CD4-positive, alpha-beta T cell (primary cell): ENCODE measurements at regions not wholly inside any gene's neighbourhood (a gene's known extent, or its start where the extent isn't known, plus 50 kb on each side); places are given as distances from the start of the nearest gene placed in this dataset.

Experiments
- ATAC-seq: fragments of 200-7000 bp; cut with Tn5 transposase; one replicate; pipeline ENCODE4 v1.10.0; 2022; ENCODE audit warnings: mild to moderate bottlenecking; ENCODE audit not compliant: poor library complexity
- CTCF ChIA-PET: fragments of 350-600 bp; sonication (Branson Sonifier 250); formaldehyde crosslinking; loops from one replicate; lab custom pipeline; 2021; ENCODE audit warnings: antibody characterized with exemption, inconsistent platforms; lab: Charles Lee
- POLR2A ChIA-PET: fragments of 350-600 bp; sonication (Branson Sonifier 250); formaldehyde crosslinking; loops from one replicate; lab custom pipeline; 2021; ENCODE audit warnings: antibody characterized with exemption, inconsistent platforms; lab: Charles Lee
- DNase-seq, 14 experiments: peaks; one replicate each; pipeline ENCODE4 v3.0.0-alpha.2; 2013 to 2020; ENCODE audit warnings: mixed read lengths in 2 of 14
- H3K27ac ChIP-seq, 2 donors: one replicate each; pipeline versions ENCODE4 v1.5.1 to v1.7.0; 2013; ENCODE audit warnings: low read length in 2 of 2, low read depth in 1 of 2, mild to moderate bottlenecking in 1 of 2
- H3K27me3 ChIP-seq, 2 experiments: 1 replicate in 1 of 2; 2 replicates in 1 of 2; pipeline versions ENCODE4 v1.6.1 to v1.7.0; 2013; ENCODE audit warnings: low read length in 2 of 2, control low read depth in 1 of 2, mild to moderate bottlenecking in 1 of 2, moderate library complexity in 1 of 2; ENCODE audit not compliant: insufficient read depth in 2 of 2, control insufficient read depth in 1 of 2
- H3K36me3 ChIP-seq: one replicate; pipeline ENCODE4 v1.6.1; 2013; ENCODE audit warnings: low read length, control low read depth; ENCODE audit not compliant: insufficient read depth
- H3K4me1 ChIP-seq: one replicate; pipeline ENCODE4 v1.6.1; 2013; ENCODE audit warnings: low read length, control low read depth; ENCODE audit not compliant: insufficient read depth
- H3K4me3 ChIP-seq: one replicate; pipeline ENCODE4 v1.5.1; 2013; ENCODE audit warnings: mild to moderate bottlenecking, low read length, moderate library complexity
- H3K9me3 ChIP-seq, 2 experiments: 1 replicate in 1 of 2; 2 replicates in 1 of 2; pipeline versions ENCODE4 v1.6.1 to v1.7.0; 2013; ENCODE audit warnings: low read length in 2 of 2, mild to moderate bottlenecking in 2 of 2, control low read depth in 1 of 2, moderate library complexity in 1 of 2; ENCODE audit not compliant: control insufficient read depth in 1 of 2, insufficient read depth in 1 of 2
- H3K27ac Mint-ChIP-seq: one replicate; pipeline ENCODE4 v1.8.0; 2020; ENCODE audit warnings: mixed read lengths
- H3K27me3 Mint-ChIP-seq: one replicate; pipeline ENCODE4 v1.8.0; 2021; ENCODE audit warnings: mixed read lengths
- H3K36me3 Mint-ChIP-seq: one replicate; pipeline ENCODE4 v1.8.0; 2021; ENCODE audit warnings: low read depth, mixed read lengths
- H3K4me1 Mint-ChIP-seq: one replicate; pipeline ENCODE4 v1.8.0; 2021; ENCODE audit warnings: low read depth, mixed read lengths
- H3K4me3 Mint-ChIP-seq: one replicate; pipeline ENCODE4 v1.8.0; 2020; ENCODE audit warnings: mild to moderate bottlenecking, mixed read lengths
- H3K9me3 Mint-ChIP-seq: one replicate; pipeline ENCODE4 v1.8.0; 2020; ENCODE audit warnings: mixed read lengths
- intact Hi-C, 2 experiments: fragments of 100-400 bp; cut with DNase I in 1 of 2; cut with micrococcal nuclease in 1 of 2; formaldehyde crosslinking; loops; one replicate each; pipeline versions ENCODE4 v1.15.1 to v1.9.0; 2023 to 2025; cut with DNase I, micrococcal nuclease
- TF ChIP-seq, protein P1 (sequence below): fragments of 200-600 bp; IDR thresholded peaks from one replicate; pipeline ENCODE4 v1.8.0; 2022; ENCODE audit warnings: antibody characterized with exemption, mild to moderate bottlenecking

DNA sequence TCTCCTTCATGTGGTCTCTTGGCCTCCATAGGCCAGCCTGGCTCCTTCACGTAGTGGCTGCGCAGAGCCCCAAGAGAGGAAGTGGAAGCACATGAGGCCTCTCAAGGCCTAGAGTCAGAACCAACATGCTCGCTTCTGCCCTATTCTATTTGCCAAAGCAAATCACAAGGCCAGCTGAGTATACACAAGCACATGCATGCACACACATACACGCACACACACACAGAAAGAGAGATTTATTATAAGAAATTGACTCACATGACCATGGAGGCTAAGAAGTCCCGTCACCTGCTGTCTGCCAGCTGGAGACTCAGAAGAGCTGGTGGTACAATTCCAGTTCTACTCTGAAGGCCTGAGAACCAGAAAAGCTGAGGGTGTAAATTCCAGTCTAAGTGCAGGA is 64.3 kb upstream of the NRP1 start:
- no peaks in the 10 kb centered on the region for H3K9me3 ChIP-seq
- DNase-seq (no peak), ATAC-seq (no peak)
- H3K36me3 ChIP-seq: no peaks in the 10 kb centered on the region
- H3K4me1 Mint-ChIP-seq: no peaks in the 10 kb centered on the region
- H3K36me3 Mint-ChIP-seq: no peaks in the 10 kb centered on the region
- H3K27ac Mint-ChIP-seq: no peak overlapping the region
- H3K4me3 ChIP-seq: no peak overlapping the region
- ChIA-PET POLR2A (no interaction called here), CTCF (no interaction called here)
- H3K4me3 Mint-ChIP-seq: no peak overlapping the region
- H3K27ac ChIP-seq: no peak overlapping the region
- intact Hi-C loops: no loop called here
- peaks cover 0 to 1% of the 10 kb centered on the region in 2 experiments for H3K27me3 ChIP-seq
- peaks cover 7% of the 10 kb centered on the region for H3K27me3 Mint-ChIP-seq
- H3K4me1 ChIP-seq: no peaks in the 10 kb centered on the region
- TF ChIP-seq, protein P1, sequence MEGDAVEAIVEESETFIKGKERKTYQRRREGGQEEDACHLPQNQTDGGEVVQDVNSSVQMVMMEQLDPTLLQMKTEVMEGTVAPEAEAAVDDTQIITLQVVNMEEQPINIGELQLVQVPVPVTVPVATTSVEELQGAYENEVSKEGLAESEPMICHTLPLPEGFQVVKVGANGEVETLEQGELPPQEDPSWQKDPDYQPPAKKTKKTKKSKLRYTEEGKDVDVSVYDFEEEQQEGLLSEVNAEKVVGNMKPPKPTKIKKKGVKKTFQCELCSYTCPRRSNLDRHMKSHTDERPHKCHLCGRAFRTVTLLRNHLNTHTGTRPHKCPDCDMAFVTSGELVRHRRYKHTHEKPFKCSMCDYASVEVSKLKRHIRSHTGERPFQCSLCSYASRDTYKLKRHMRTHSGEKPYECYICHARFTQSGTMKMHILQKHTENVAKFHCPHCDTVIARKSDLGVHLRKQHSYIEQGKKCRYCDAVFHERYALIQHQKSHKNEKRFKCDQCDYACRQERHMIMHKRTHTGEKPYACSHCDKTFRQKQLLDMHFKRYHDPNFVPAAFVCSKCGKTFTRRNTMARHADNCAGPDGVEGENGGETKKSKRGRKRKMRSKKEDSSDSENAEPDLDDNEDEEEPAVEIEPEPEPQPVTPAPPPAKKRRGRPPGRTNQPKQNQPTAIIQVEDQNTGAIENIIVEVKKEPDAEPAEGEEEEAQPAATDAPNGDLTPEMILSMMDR: no peak
- peaks cover 10% of the 10 kb centered on the region for H3K9me3 Mint-ChIP-seq

DNA sequence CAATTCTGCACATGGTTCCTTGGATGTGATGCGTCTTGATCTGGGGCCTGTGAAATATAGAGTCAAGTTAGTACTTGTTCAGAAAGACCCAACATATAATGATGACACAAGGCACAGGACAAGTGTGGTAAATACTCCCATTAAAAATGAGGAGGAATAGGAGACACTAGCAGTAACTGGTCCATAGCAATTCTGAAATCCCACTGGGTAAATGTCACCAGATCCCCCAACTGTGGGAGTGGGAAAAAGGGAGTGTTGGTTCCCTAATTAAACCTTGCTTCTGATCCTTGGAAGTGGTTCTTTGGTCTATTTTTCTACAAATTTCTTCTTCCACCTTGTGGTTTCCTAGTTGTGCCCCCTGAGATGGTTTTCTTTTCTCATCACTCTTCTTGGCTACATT is 62.5 kb upstream of the NRP1 start:
- H3K27ac Mint-ChIP-seq: no peak overlapping the region
- no peaks in the 10 kb centered on the region for H3K36me3 Mint-ChIP-seq
- DNase-seq (no peak), ATAC-seq (no peak)
- H3K9me3 Mint-ChIP-seq: peaks cover 10% of the 10 kb centered on the region
- Histone ChIP-seq H3K4me1 (no peaks in the 10 kb centered on the region), H3K27ac (no peak overlapping the region), H3K9me3 (no peaks in the 10 kb centered on the region), H3K36me3 (no peaks in the 10 kb centered on the region), H3K27me3 (peaks cover 0 to 6% of the 10 kb centered on the region in 2 experiments), H3K4me3 (no peak overlapping the region)
- ChIA-PET CTCF (no interaction called here), POLR2A (no interaction called here)
- no peak overlapping the region for H3K4me3 Mint-ChIP-seq
- H3K27me3 Mint-ChIP-seq: no peaks in the 10 kb centered on the region
- TF ChIP-seq, protein P1: no peak
- intact Hi-C loops: no loop called here
- no peaks in the 10 kb centered on the region for H3K4me1 Mint-ChIP-seq

GRCh38 chr10:33396279-33396678 is 61.8 kb upstream of the NRP1 start:
- TF ChIP-seq, protein P1: no peak
- Mint-ChIP-seq H3K4me3 (no peak overlapping the region), H3K4me1 (no peaks in the 10 kb centered on the region), H3K27me3 (peaks cover 4% of the 10 kb centered on the region), H3K9me3 (peaks cover 10% of the 10 kb centered on the region), H3K36me3 (no peaks in the 10 kb centered on the region), H3K27ac (no peak overlapping the region)
- Histone ChIP-seq H3K4me1 (no peaks in the 10 kb centered on the region), H3K36me3 (no peaks in the 10 kb centered on the region), H3K27ac (no peak overlapping the region), H3K9me3 (no peaks in the 10 kb centered on the region), H3K27me3 (peaks cover 0 to 10% of the 10 kb centered on the region in 2 experiments), H3K4me3 (no peak overlapping the region)
- ChIA-PET POLR2A (no interaction called here), CTCF (no interaction called here)
- ATAC-seq (no peak), DNase-seq (no peak)
- intact Hi-C loops: no loop called here
